ENCODE measurements at regions not wholly inside any gene's neighbourhood (a gene's known extent, or its start where the extent isn't known, plus 50 kb on each side); places are given as distances from the start of the nearest gene placed in this dataset.

- DNase-seq, result no peak
Observed at GRCh38 chr17:68737761-68738443, 136.7 kb upstream of the FAM20A start.

GRCh38 chr17:68734931-68735330 is 133.8 kb upstream of the FAM20A start:
- DNase-seq, result no peak

GRCh38 chr17:68734187-68734900 is 133.2 kb upstream of the FAM20A start:
- no peak for DNase-seq

- no peak for DNase-seq
Observed at GRCh38 chr17:68733241-68734176, 132.3 kb upstream of the FAM20A start.

GRCh38 chr17:68732301-68732749 is 131.2 kb upstream of the FAM20A start:
- no peak for DNase-seq

DNA sequence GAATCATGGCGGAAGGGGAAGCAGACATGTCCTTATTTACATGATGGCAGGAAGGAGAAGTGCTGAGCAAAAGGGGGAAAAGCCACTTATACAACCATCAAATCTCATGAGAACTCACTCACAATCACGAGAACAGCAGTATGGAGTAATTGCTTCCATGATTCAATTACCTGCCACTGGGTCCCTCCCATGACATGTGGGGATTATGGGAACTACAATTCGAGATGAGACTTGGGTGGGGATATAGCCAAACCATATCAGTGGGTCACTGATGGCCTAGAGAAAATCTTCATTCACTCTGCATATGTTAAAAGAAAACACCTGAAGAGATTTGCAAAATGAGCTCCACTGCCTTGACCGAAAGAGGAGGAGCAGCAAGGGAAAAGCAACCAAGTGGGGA is 130.3 kb upstream of the FAM20A start:
- DNase-seq, result no peak

GRCh38 chr17:68719431-68719830 is 118.3 kb upstream of the FAM20A start:
- no peak for DNase-seq

GRCh38 chr17:68718926-68719325 is 117.8 kb upstream of the FAM20A start:
- DNase-seq, result no peak

DNA sequence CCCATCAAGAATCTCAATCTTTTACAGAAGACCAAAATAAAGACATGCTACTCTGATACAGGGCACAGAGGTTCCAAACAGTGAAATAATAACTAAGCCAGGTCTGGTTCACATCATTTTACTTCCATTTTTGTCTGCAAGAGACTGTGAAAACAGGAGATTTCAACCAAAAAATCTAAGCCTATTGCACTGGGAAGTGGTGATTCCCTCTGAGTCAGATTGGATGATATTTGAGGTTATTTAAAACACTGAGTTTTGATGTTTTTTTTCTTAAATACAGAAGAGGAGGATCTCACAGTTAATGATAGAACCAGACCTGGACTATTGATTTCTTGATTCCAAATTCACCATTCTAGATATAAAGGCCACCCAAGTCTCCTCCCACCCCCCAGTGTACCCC is 117.3 kb upstream of the FAM20A start:
- DNase-seq, result no peak

- no peak for DNase-seq
Observed at GRCh38 chr17:68714676-68715075, 113.5 kb upstream of the FAM20A start.

DNA sequence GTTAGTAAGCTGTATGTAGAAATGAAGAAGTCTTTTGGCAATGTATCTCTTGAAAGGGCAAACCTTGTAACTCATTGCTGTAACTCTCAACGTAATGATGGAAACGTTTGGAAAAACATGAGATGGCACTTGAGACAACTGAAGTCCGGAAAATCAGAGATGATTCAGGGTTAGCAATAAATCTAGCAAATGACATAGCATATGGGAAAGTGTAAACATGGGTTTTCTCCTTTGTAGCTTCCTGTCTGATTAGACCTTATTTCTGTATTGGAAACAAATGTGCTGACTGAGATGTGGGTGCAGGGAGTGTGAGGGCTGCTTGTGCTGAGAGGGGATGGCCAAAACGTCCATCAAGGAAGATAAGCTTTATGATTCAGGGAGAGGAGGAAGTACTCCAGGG is 110.7 kb upstream of the FAM20A start:
- DNase-seq, result no peak

DNA sequence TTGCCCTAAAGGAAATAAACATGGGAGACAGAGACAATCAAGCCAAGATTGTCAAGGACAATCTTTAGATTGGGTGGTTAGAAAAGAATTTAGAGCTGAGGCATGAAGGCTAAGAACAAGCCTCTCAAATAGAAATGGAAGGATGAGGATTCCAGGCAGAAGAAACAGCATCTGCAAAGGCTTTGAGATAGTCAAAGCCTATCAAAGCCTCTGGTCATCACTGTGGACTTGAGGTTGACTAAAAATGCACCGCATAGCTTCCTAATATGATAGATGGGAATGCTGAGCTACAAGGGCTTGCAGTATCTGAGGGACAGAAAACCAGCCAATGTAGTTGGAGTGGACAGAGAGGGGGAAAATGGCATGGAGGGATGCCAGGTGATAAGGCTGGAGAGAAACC is 109.8 kb upstream of the FAM20A start:
- no peak for DNase-seq

DNA sequence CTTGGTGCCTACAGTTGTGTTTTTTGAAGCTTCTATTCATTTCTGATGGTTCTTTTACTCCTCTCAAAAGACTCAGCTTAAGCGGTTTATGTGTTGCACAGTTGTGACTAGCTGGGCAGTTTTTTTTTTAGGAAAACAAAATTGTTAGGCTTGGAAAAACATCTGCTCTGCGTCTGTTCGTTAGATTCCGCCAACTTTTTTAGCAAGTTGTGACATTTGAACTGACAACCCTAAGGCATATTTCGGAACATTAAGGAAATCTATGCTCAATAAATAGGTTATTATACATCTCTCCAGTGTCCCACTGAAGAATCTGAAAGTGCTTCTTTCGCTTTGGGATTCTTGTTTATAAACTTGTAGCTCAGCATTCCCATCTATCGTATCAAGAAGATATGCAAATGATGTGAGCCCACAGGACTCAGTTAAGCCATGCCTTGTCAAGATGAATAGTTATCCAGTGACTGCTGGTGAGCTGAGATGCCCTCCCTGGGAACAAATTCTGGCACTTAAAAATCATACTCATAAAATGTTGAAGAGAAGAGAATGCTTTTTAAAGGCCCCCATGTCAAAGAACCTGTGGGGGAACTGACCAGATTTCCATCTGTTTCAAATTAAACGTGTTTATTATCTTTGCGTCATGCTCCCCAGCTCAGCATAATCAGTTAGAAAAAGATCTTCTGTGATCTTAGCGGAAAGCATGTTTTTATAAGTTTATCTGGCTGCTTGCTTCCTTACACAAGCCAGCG is 109.0 kb upstream of the FAM20A start:
- DNase-seq, result no peak

- DNase-seq, result no peak
Observed at GRCh38 chr17:68709461-68709860, 108.3 kb upstream of the FAM20A start.

- no peak for DNase-seq
Observed at GRCh38 chr17:68707031-68707430, 105.9 kb upstream of the FAM20A start.

- DNase-seq, result no peak
Observed at GRCh38 chr17:68706356-68706920, 105.3 kb upstream of the FAM20A start.

- no peak for DNase-seq
Observed at GRCh38 chr17:68705714-68706076, 104.5 kb upstream of the FAM20A start.

DNA sequence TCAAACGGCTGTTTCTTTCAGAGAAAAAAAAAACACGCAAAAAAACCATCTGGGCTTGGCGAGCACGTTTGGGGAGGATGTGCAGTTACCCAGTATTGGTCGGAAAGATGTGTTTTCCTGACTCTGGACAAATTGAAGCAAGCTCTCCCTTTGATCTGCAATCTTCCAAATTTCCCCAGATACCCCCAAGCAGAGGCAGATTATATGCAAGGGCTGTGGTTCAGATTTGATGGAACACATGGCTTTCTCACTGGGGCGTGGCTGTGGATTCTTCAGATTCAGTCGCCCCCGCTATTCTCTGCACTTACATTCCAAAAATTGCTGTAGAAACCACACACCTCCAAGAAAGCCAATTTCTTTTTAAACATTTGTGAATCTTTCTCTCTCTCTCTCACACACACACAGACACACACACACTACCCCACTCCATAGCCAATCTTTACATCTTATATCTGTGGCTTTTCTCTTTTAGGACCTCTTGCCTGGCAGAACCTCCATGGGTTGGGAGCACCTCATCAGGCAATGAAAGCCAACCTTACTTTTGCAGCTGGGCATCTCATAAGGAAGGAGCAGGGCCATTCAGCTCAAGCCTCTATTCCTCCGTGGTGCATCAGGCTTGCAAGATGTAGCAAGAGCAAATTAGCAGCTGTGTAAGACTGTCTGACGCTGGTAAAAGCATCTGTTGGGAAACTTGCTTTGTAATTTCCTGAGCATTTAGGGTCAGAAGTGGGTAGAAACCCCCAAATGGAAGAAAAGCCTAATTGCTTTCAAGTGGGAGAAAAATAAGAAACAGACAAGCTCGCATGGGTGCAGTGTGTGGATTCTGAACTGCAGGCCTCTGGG is 103.9 kb upstream of the FAM20A start:
- DNase-seq, result no peak

GRCh38 chr17:68701046-68701445 is 99.9 kb upstream of the FAM20A start:
- DNase-seq, result no peak

GRCh38 chr17:68700421-68700820 is 99.3 kb upstream of the FAM20A start:
- DNase-seq, result no peak

DNA sequence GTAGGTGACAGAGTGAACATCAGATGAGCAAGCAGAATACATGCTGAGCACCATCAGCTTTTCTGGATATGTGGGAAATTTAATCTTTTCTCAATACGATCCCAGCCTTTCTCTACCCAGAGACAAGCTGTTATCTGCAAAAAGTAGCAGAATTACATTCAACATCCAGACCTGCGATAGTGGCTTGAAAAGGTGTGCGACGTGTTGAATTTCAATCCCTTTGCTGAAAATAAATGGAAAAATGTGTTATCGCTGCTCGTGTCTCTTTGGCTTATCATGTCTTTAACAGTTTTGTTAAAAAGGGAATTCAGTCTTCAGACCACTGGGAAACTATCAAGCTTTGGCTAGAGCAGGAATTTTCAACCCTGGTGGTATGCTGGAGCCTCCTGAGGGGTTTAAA is 98.8 kb upstream of the FAM20A start:
- DNase-seq, result no peak

GRCh38 chr17:68698746-68699145 is 97.6 kb upstream of the FAM20A start:
- no peak for DNase-seq

Data from NCI-H1417 treated with DMSO at 0.1 percent for 48 hours (cell line).